K562 (cell line): ENCODE measurements at regions not wholly inside any gene's neighbourhood (a gene's known extent, or its start where the extent isn't known, plus 50 kb on each side); places are given as distances from the start of the nearest gene placed in this dataset.

ENCODE experiments used
- BRF1 ChIP-seq: IDR thresholded peaks from 3 replicates; pipeline ENCODE4 v1.6.1; 2011; ENCODE audit warnings: borderline replicate concordance, mild to moderate bottlenecking; ENCODE audit not compliant: insufficient read length; ENCODE audit errors: extremely low read depth
- CHD4 ChIP-seq: fragments of 200-600 bp; sonication (generic); IDR thresholded peaks from 3 replicates; pipeline ENCODE4 v1.6.1; 2012; ENCODE audit warnings: low read depth, mild to moderate bottlenecking, mixed read lengths, low read length, inconsistent platforms; ENCODE audit not compliant: insufficient read depth, insufficient replicate concordance, poor library complexity, severe bottlenecking
- FOXA3 ChIP-seq, 2 experiments: fragments of 450-650 bp in 1 of 2; sonication (generic) in 1 of 2; formaldehyde crosslinking; IDR thresholded peaks in 1 of 2; conservative IDR thresholded peaks in 1 of 2; 2 replicates each; pipeline versions ENCODE4 v1.4.0 to v1.8.0; 2020 to 2022; ENCODE audit warnings: mild to moderate bottlenecking in 2 of 2, missing genetic modification reagents in 1 of 2
- GATA2 ChIP-seq: sonication (generic); formaldehyde crosslinking; IDR thresholded peaks from 2 replicates; pipeline ENCODE4 v1.4.0; 2020; ENCODE audit warnings: mild to moderate bottlenecking, missing genetic modification reagents
- GTF2F1 ChIP-seq: IDR thresholded peaks from 2 replicates; pipeline ENCODE4 v1.6.1; 2011; ENCODE audit warnings: low read depth, low read length, improper control_type of control experiment
- HDAC1 ChIP-seq, 2 experiments: fragments of 450-650 bp; IDR thresholded peaks; 2 replicates each; pipeline ENCODE4 v1.6.1; 2016 to 2017; ENCODE audit warnings: inconsistent platforms in 1 of 2, mild to moderate bottlenecking in 1 of 2, moderate library complexity in 1 of 2
- NCOA1 ChIP-seq: fragments of 450-650 bp; IDR thresholded peaks from 2 replicates; pipeline ENCODE4 v1.6.1; 2016; ENCODE audit warnings: low read depth
- NFE2 ChIP-seq: IDR thresholded peaks from 2 replicates; pipeline ENCODE4 v1.6.1; 2014; ENCODE audit warnings: antibody characterized with exemption, low read depth
- NFE2L1 ChIP-seq: fragments of 450-650 bp; IDR thresholded peaks from 2 replicates; pipeline ENCODE4 v1.6.1; 2016; ENCODE audit warnings: missing genetic modification characterization, low read depth, mild to moderate bottlenecking, missing compliant biosample characterization, moderate library complexity, borderline replicate concordance
- POU5F1 ChIP-seq: fragments of 150-350 bp; IDR thresholded peaks from 2 replicates; pipeline ENCODE4 v1.6.1; 2014; ENCODE audit warnings: borderline replicate concordance, low read length, low read depth, mild to moderate bottlenecking; ENCODE audit not compliant: partially characterized antibody
- ZBTB49 ChIP-seq: sonication (generic); formaldehyde crosslinking; IDR thresholded peaks from 2 replicates; pipeline ENCODE4 v1.8.0; 2022; ENCODE audit warnings: missing genetic modification reagents, mild to moderate bottlenecking, borderline replicate concordance
- ZBTB5 ChIP-seq: fragments of 450-650 bp; IDR thresholded peaks from 2 replicates; pipeline ENCODE4 v1.6.1; 2017; ENCODE audit warnings: antibody characterized with exemption
- ZNF407 ChIP-seq: fragments of 450-650 bp; IDR thresholded peaks from 2 replicates; pipeline ENCODE4 v1.6.1; 2016; ENCODE audit warnings: low read depth
- ZNF436 ChIP-seq: fragments of 250-450, 450-650 bp; sonication (Bioruptor Pico); formaldehyde crosslinking; IDR thresholded peaks from 2 replicates; pipeline ENCODE4 v1.7.0; 2020; ENCODE audit warnings: mild to moderate bottlenecking

- TF ChIP-seq ZBTB5 (no peak), GATA2 (CRISPR knock-in tag) (peak; percentile 95), FOXA3 (CRISPR knock-in tag; conservative IDR thresholded peaks at IDR 0.05 in 1 of 2, IDR thresholded peaks at IDR 0.05 in 1 of 2) (peak; percentile 71 to 79), HDAC1 (IDR thresholded peaks at IDR 0.05) (peak in 1 of 2 experiments; percentile 72; a peak in 2 of 4 replicates), ZNF436 (CRISPR knock-in tag) (no peak), CHD4 (no peak), NFE2 (peak; percentile 95), GTF2F1 (no peak), NFE2L1 (tag) (peak; percentile 4; the same call in 1 of the 2 replicates), ZBTB49 (CRISPR knock-in tag) (no peak), BRF1 (no peak), NCOA1 (peak; percentile 95), ZNF407 (no peak), POU5F1 (no peak)
These were observed 604.5 kb upstream of the KLF4 start (continued) for GRCh38 chr9:108093773-108094675.
